ENCODE measurements at regions not wholly inside any gene's neighbourhood (a gene's known extent, or its start where the extent isn't known, plus 50 kb on each side); places are given as distances from the start of the nearest gene placed in this dataset.

GRCh38 chr1:29515170-29515955 lies 279.0 kb downstream of the PTPRU start:
- H3K36me3 Mint-ChIP-seq: no peaks in the 10 kb centered on the region
- DNase-seq (no peak), ATAC-seq (ENCODE audit: low read depth in 2 of 2) (no peak)
- H3K4me3 Mint-ChIP-seq: no peak overlapping the region
- H3K36me3 ChIP-seq (ENCODE audit: control insufficient read depth, insufficient read depth, low read length): no peaks in the 10 kb centered on the region
- peaks cover 0 to 4% (median 0%) of the 10 kb centered on the region in 7 donors for H3K9me3 Mint-ChIP-seq
- H3K4me3 ChIP-seq (ENCODE audit: low read depth, low read length): no peak overlapping the region
- H3K27me3 ChIP-seq (ENCODE audit: control insufficient read depth, insufficient read depth, low read length): no peaks in the 10 kb centered on the region
- no peaks in the 10 kb centered on the region for H3K9me3 ChIP-seq (ENCODE audit: control insufficient read depth in 2 of 2, low read length in 2 of 2)
- H3K27me3 Mint-ChIP-seq: no peaks in the 10 kb centered on the region
- no peak overlapping the region for H3K27ac ChIP-seq (ENCODE audit: insufficient read depth, low read length, poor library complexity, severe bottlenecking)
- H3K4me1 Mint-ChIP-seq: no peaks in the 10 kb centered on the region
- no peak overlapping the region for H3K27ac Mint-ChIP-seq
- H3K4me1 ChIP-seq (ENCODE audit: control insufficient read depth, insufficient read depth, low read length, poor library complexity, severe bottlenecking): no peaks in the 10 kb centered on the region

GRCh38 chr1:29514361-29515169 lies 278.2 kb downstream of the PTPRU start:
- Mint-ChIP-seq H3K36me3 (no peaks in the 10 kb centered on the region), H3K4me3 (no peak overlapping the region), H3K27ac (no peak overlapping the region), H3K9me3 (peaks cover 0 to 4% (median 0%) of the 10 kb centered on the region in 7 donors), H3K4me1 (no peaks in the 10 kb centered on the region), H3K27me3 (peaks cover 5% of the 10 kb centered on the region)
- Histone ChIP-seq H3K4me1 (ENCODE audit: control insufficient read depth, insufficient read depth, low read length, poor library complexity, severe bottlenecking) (no peaks in the 10 kb centered on the region), H3K27me3 (ENCODE audit: control insufficient read depth, insufficient read depth, low read length) (peaks cover 1% of the 10 kb centered on the region), H3K27ac (ENCODE audit: insufficient read depth, low read length, poor library complexity, severe bottlenecking) (no peak overlapping the region), H3K36me3 (ENCODE audit: control insufficient read depth, insufficient read depth, low read length) (no peaks in the 10 kb centered on the region), H3K9me3 (ENCODE audit: control insufficient read depth in 2 of 2, low read length in 2 of 2) (no peaks in the 10 kb centered on the region), H3K4me3 (ENCODE audit: low read depth, low read length) (no peak overlapping the region)
- DNase-seq: no peak
- no peak for ATAC-seq (ENCODE audit: low read depth in 2 of 2)

- no peak for ATAC-seq (ENCODE audit: low read depth in 2 of 2)
- DNase-seq: peak in 1 of 3 donors; percentile 2
- peaks cover 12% of the 10 kb centered on the region for H3K27me3 Mint-ChIP-seq
- Histone ChIP-seq H3K4me1 (ENCODE audit: control insufficient read depth, insufficient read depth, low read length, poor library complexity, severe bottlenecking) (no peaks in the 10 kb centered on the region), H3K27ac (ENCODE audit: insufficient read depth, low read length, poor library complexity, severe bottlenecking) (no peak overlapping the region), H3K4me3 (ENCODE audit: low read depth, low read length) (no peak overlapping the region), H3K9me3 (ENCODE audit: control insufficient read depth in 2 of 2, low read length in 2 of 2) (no peaks in the 10 kb centered on the region), H3K27me3 (ENCODE audit: control insufficient read depth, insufficient read depth, low read length) (peaks cover 1% of the 10 kb centered on the region), H3K36me3 (ENCODE audit: control insufficient read depth, insufficient read depth, low read length) (no peaks in the 10 kb centered on the region)
- no peak overlapping the region for H3K27ac Mint-ChIP-seq
- no peak overlapping the region for H3K4me3 Mint-ChIP-seq
- H3K9me3 Mint-ChIP-seq: peaks cover 0 to 4% (median 0%) of the 10 kb centered on the region in 7 donors
- no peaks in the 10 kb centered on the region for H3K36me3 Mint-ChIP-seq
- no peaks in the 10 kb centered on the region for H3K4me1 Mint-ChIP-seq
Measured at GRCh38 chr1:29513357-29513756, 277.0 kb downstream of the PTPRU start.

- DNase-seq (no peak), ATAC-seq (ENCODE audit: low read depth in 2 of 2) (no peak)
- H3K4me3 Mint-ChIP-seq: no peak overlapping the region
- Histone ChIP-seq H3K9me3 (ENCODE audit: control insufficient read depth in 2 of 2, low read length in 2 of 2) (no peaks in the 10 kb centered on the region), H3K4me3 (ENCODE audit: low read depth, low read length) (no peak overlapping the region), H3K4me1 (ENCODE audit: control insufficient read depth, insufficient read depth, low read length, poor library complexity, severe bottlenecking) (no peaks in the 10 kb centered on the region), H3K27me3 (ENCODE audit: control insufficient read depth, insufficient read depth, low read length) (peaks cover 1% of the 10 kb centered on the region), H3K36me3 (ENCODE audit: control insufficient read depth, insufficient read depth, low read length) (no peaks in the 10 kb centered on the region), H3K27ac (ENCODE audit: insufficient read depth, low read length, poor library complexity, severe bottlenecking) (no peak overlapping the region)
- no peaks in the 10 kb centered on the region for H3K4me1 Mint-ChIP-seq
- H3K27me3 Mint-ChIP-seq: peaks cover 12% of the 10 kb centered on the region
- H3K36me3 Mint-ChIP-seq: no peaks in the 10 kb centered on the region
- no peak overlapping the region for H3K27ac Mint-ChIP-seq
- H3K9me3 Mint-ChIP-seq: peaks cover 0 to 8% (median 0%) of the 10 kb centered on the region in 7 donors
Measured at GRCh38 chr1:29511436-29511835, 275.1 kb downstream of the PTPRU start.

- no peak overlapping the region for H3K27ac Mint-ChIP-seq
- H3K4me1 ChIP-seq (ENCODE audit: control insufficient read depth, insufficient read depth, low read length, poor library complexity, severe bottlenecking): no peaks in the 10 kb centered on the region
- H3K27me3 ChIP-seq (ENCODE audit: control insufficient read depth, insufficient read depth, low read length): peaks cover 1% of the 10 kb centered on the region
- H3K27ac ChIP-seq (ENCODE audit: insufficient read depth, low read length, poor library complexity, severe bottlenecking): no peak overlapping the region
- H3K4me3 Mint-ChIP-seq: no peak overlapping the region
- no peak overlapping the region for H3K4me3 ChIP-seq (ENCODE audit: low read depth, low read length)
- no peaks in the 10 kb centered on the region for H3K36me3 ChIP-seq (ENCODE audit: control insufficient read depth, insufficient read depth, low read length)
- no peaks in the 10 kb centered on the region for H3K9me3 ChIP-seq (ENCODE audit: control insufficient read depth in 2 of 2, low read length in 2 of 2)
- no peaks in the 10 kb centered on the region for H3K4me1 Mint-ChIP-seq
- H3K36me3 Mint-ChIP-seq: no peaks in the 10 kb centered on the region
- peaks cover 12% of the 10 kb centered on the region for H3K27me3 Mint-ChIP-seq
- ATAC-seq (ENCODE audit: low read depth in 2 of 2): no peak
- H3K9me3 Mint-ChIP-seq: peaks cover 0 to 8% (median 0%) of the 10 kb centered on the region in 7 donors
- no peak for DNase-seq
Measured at GRCh38 chr1:29508458-29509107, 272.3 kb downstream of the PTPRU start.

- no peak overlapping the region for H3K27ac ChIP-seq (ENCODE audit: insufficient read depth, low read length, poor library complexity, severe bottlenecking)
- H3K36me3 ChIP-seq (ENCODE audit: control insufficient read depth, insufficient read depth, low read length): no peaks in the 10 kb centered on the region
- H3K9me3 Mint-ChIP-seq: peaks cover 0 to 12% (median 0%) of the 10 kb centered on the region in 7 donors
- H3K4me1 ChIP-seq (ENCODE audit: control insufficient read depth, insufficient read depth, low read length, poor library complexity, severe bottlenecking): no peaks in the 10 kb centered on the region
- H3K27ac Mint-ChIP-seq: no peak overlapping the region
- no peaks in the 10 kb centered on the region for H3K9me3 ChIP-seq (ENCODE audit: control insufficient read depth in 2 of 2, low read length in 2 of 2)
- no peak overlapping the region for H3K4me3 Mint-ChIP-seq
- ATAC-seq (ENCODE audit: low read depth in 2 of 2) (no peak), DNase-seq (no peak)
- H3K4me3 ChIP-seq (ENCODE audit: low read depth, low read length): no peak overlapping the region
- no peaks in the 10 kb centered on the region for H3K36me3 Mint-ChIP-seq
- H3K4me1 Mint-ChIP-seq: no peaks in the 10 kb centered on the region
- H3K27me3 Mint-ChIP-seq: peaks cover 12% of the 10 kb centered on the region
- peaks cover 1% of the 10 kb centered on the region for H3K27me3 ChIP-seq (ENCODE audit: control insufficient read depth, insufficient read depth, low read length)
Measured at GRCh38 chr1:29506678-29507225, 270.4 kb downstream of the PTPRU start.

GRCh38 chr1:29505532-29506220 lies 269.4 kb downstream of the PTPRU start:
- ATAC-seq (ENCODE audit: low read depth in 2 of 2) (no peak), DNase-seq (no peak)
- H3K27ac ChIP-seq (ENCODE audit: insufficient read depth, low read length, poor library complexity, severe bottlenecking): no peak overlapping the region
- Mint-ChIP-seq H3K27ac (no peak overlapping the region), H3K4me1 (no peaks in the 10 kb centered on the region), H3K9me3 (peaks cover 0 to 8% (median 0%) of the 10 kb centered on the region in 7 donors), H3K36me3 (no peaks in the 10 kb centered on the region), H3K4me3 (no peak overlapping the region), H3K27me3 (peaks cover 12% of the 10 kb centered on the region)
- H3K4me3 ChIP-seq (ENCODE audit: low read depth, low read length): no peak overlapping the region
- H3K36me3 ChIP-seq (ENCODE audit: control insufficient read depth, insufficient read depth, low read length): no peaks in the 10 kb centered on the region
- peaks cover 1% of the 10 kb centered on the region for H3K27me3 ChIP-seq (ENCODE audit: control insufficient read depth, insufficient read depth, low read length)
- no peaks in the 10 kb centered on the region for H3K4me1 ChIP-seq (ENCODE audit: control insufficient read depth, insufficient read depth, low read length, poor library complexity, severe bottlenecking)
- H3K9me3 ChIP-seq (ENCODE audit: control insufficient read depth in 2 of 2, low read length in 2 of 2): no peaks in the 10 kb centered on the region
